Keratinocyte (primary cell): ENCODE measurements at regions not wholly inside any gene's neighbourhood (a gene's known extent, or its start where the extent isn't known, plus 50 kb on each side); places are given as distances from the start of the nearest gene placed in this dataset.

Experiments used
- DNase-seq: peaks from one replicate; pipeline ENCODE4 v3.0.0-alpha.2; 2011; ENCODE audit warnings: low read depth, missing footprints, low spot score
- FAIRE-seq: peaks from 2 replicates; lab custom pipeline; 2011; peaks lifted over from hg19 to GRCh38; lab: Jason Lieb, UNC
- H2AFZ ChIP-seq: 2 replicates; pipeline ENCODE4 v1.6.0; 2012; ENCODE audit warnings: low read length, control low read depth, inconsistent platforms; ENCODE audit not compliant: control insufficient read depth
- H3K27ac ChIP-seq: 2 replicates; pipeline ENCODE4 v1.5.1; 2011; ENCODE audit warnings: low read length; ENCODE audit not compliant: control insufficient read depth, insufficient read depth
- H3K27me3 ChIP-seq: 3 replicates; pipeline ENCODE4 v1.6.0; 2011; ENCODE audit warnings: low read length; ENCODE audit not compliant: control insufficient read depth, insufficient read depth; ENCODE audit errors: extremely low read depth
- H3K36me3 ChIP-seq, 2 experiments: 2 replicates in 1 of 2; 3 replicates in 1 of 2; pipeline ENCODE4 v1.5.1; 2011; ENCODE audit warnings: low read length in 2 of 2, mild to moderate bottlenecking in 1 of 2; ENCODE audit not compliant: control insufficient read depth in 2 of 2, insufficient read depth in 2 of 2; ENCODE audit errors: extremely low read depth in 1 of 2
- H3K4me1 ChIP-seq: 3 replicates; pipeline ENCODE4 v1.5.1; 2011; ENCODE audit warnings: low read length; ENCODE audit not compliant: control insufficient read depth, insufficient read depth; ENCODE audit errors: extremely low read depth
- H3K4me2 ChIP-seq: 3 replicates; pipeline ENCODE4 v1.6.0; 2011; ENCODE audit warnings: low read depth, low read length; ENCODE audit not compliant: control insufficient read depth, insufficient read depth; ENCODE audit errors: extremely low read depth
- H3K4me3 ChIP-seq, 3 experiments: fragments of 200-600 bp in 1 of 3; sonication (generic) in 1 of 3; 2 replicates in 2 of 3; 3 replicates in 1 of 3; pipeline ENCODE4 v1.5.1; 2011 to 2016; ENCODE audit warnings: low read length in 3 of 3, mild to moderate bottlenecking in 3 of 3, control low read depth in 2 of 3, inconsistent platforms in 1 of 3, low read depth in 1 of 3, mixed read lengths in 1 of 3, mixed run types in 1 of 3, moderate library complexity in 1 of 3; ENCODE audit not compliant: control insufficient read depth in 2 of 3, insufficient read depth in 2 of 3; ENCODE audit errors: extremely low read depth in 1 of 3
- H3K79me2 ChIP-seq: 2 replicates; pipeline ENCODE4 v1.6.0; 2012; ENCODE audit warnings: low read length; ENCODE audit not compliant: control insufficient read depth, insufficient read depth
- H3K9ac ChIP-seq: 3 replicates; pipeline ENCODE4 v1.6.0; 2011; ENCODE audit warnings: low read length; ENCODE audit not compliant: control insufficient read depth, insufficient read depth; ENCODE audit errors: extremely low read depth
- H3K9me1 ChIP-seq: 3 replicates; pipeline ENCODE4 v1.6.0; 2011; ENCODE audit warnings: low read length; ENCODE audit not compliant: control insufficient read depth, insufficient read depth; ENCODE audit errors: extremely low read depth
- H3K9me3 ChIP-seq: 2 replicates; pipeline ENCODE4 v1.5.1; 2012; ENCODE audit warnings: low read depth, low read length; ENCODE audit not compliant: control insufficient read depth
- H4K20me1 ChIP-seq: 3 replicates; pipeline ENCODE4 v1.6.0; 2011; ENCODE audit warnings: low read length; ENCODE audit not compliant: control insufficient read depth, insufficient read depth; ENCODE audit errors: extremely low read depth
- EZH2 ChIP-seq: IDR thresholded peaks from one replicate; pipeline ENCODE4 v1.6.1; 2012; ENCODE audit warnings: inconsistent platforms, mild to moderate bottlenecking, low read length, moderate library complexity
- dilution Hi-C: fragments of 300-500 bp; cut with MboI; formaldehyde crosslinking; loops from one replicate; pipeline ENCODE4 v1.7.0; 2020; ENCODE audit warnings: low sequenced_read_pairs; ENCODE audit not compliant: extremely low pct_ligation_motif_present
- TF ChIP-seq, protein P1 (sequence below), 3 experiments: IDR thresholded peaks in 1 of 3; conservative IDR thresholded peaks in 1 of 3; optimal IDR thresholded peaks in 1 of 3; 2 replicates in 2 of 3; 3 replicates in 1 of 3; pipeline versions ENCODE3 to v1.5.1; 2011; ENCODE audit warnings: low read length in 3 of 3, mild to moderate bottlenecking in 3 of 3, moderate library complexity in 2 of 3, control low read depth in 1 of 3, inconsistent platforms in 1 of 3; ENCODE audit not compliant: insufficient read depth in 2 of 3; ENCODE audit errors: extremely low read depth in 1 of 3

DNA sequence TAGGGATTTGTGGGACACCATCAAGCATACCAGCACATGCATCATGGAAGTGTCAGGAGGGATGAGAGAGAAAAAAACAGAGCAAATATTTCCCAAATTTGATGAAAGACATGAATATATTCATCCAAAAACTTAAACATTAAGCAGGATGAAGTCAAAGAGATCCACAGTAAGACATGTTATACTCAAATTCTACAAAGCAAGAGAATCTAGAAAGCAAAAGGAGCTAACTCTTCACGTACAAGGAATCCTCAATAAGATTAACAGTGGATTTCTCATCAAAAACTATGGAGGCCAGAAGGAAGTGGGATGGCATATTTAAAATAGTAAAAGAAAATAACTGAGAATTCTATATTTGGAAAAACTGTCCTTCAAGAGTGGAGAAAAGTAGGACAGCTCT is 374.8 kb downstream of the ZFHX3 start:
- Histone ChIP-seq H3K9me1 (no peaks in the 10 kb centered on the region), H2AFZ (no peak overlapping the region), H3K27me3 (no peaks in the 10 kb centered on the region), H3K4me1 (no peaks in the 10 kb centered on the region), H3K79me2 (no peaks in the 10 kb centered on the region), H3K36me3 (no peaks in the 10 kb centered on the region), H3K4me2 (no peak overlapping the region), H4K20me1 (no peaks in the 10 kb centered on the region), H3K9me3 (no peaks in the 10 kb centered on the region), H3K4me3 (no peak overlapping the region), H3K9ac (no peak overlapping the region), H3K27ac (no peak overlapping the region)
- DNase-seq (no peak), FAIRE-seq (no peak)
- TF ChIP-seq, protein P1, sequence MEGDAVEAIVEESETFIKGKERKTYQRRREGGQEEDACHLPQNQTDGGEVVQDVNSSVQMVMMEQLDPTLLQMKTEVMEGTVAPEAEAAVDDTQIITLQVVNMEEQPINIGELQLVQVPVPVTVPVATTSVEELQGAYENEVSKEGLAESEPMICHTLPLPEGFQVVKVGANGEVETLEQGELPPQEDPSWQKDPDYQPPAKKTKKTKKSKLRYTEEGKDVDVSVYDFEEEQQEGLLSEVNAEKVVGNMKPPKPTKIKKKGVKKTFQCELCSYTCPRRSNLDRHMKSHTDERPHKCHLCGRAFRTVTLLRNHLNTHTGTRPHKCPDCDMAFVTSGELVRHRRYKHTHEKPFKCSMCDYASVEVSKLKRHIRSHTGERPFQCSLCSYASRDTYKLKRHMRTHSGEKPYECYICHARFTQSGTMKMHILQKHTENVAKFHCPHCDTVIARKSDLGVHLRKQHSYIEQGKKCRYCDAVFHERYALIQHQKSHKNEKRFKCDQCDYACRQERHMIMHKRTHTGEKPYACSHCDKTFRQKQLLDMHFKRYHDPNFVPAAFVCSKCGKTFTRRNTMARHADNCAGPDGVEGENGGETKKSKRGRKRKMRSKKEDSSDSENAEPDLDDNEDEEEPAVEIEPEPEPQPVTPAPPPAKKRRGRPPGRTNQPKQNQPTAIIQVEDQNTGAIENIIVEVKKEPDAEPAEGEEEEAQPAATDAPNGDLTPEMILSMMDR (optimal IDR thresholded peaks at IDR 0.05 in 1 of 3, IDR thresholded peaks at IDR 0.05 in 1 of 3, conservative IDR thresholded peaks at IDR 0.05 in 1 of 3; ENCODE audit: extremely low read depth in 1 of 3, insufficient read depth in 2 of 3, low read length in 3 of 3), result no peak
- no peak for TF ChIP-seq EZH2
- dilution Hi-C loops, result no loop called here

DNA sequence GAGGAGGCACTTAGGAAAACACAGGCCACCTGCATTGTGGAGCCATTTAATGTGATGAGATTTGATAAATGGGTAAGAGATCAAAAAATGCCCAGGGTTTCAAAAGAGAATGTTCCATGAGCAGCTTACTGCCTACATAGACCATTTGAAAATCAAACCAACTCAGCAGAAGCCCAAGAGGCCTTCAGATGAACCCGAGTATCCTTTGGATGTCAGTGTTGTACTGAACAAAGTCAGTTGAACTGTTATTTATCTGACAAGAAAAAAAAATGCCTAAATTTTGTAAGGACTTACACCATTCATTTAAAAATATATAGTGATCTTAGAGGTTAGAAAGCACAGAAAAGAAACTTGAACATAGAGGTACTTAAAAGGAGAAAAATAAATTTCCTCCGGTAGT is 381.7 kb downstream of the ZFHX3 start:
- H3K9ac ChIP-seq, result no peak overlapping the region
- H4K20me1 ChIP-seq, result no peaks in the 10 kb centered on the region
- H3K36me3 ChIP-seq, result no peaks in the 10 kb centered on the region
- no peak overlapping the region for H3K4me3 ChIP-seq
- peaks cover 2% of the 10 kb centered on the region for H3K79me2 ChIP-seq
- no peaks in the 10 kb centered on the region for H3K9me1 ChIP-seq
- dilution Hi-C loops, result no loop called here
- no peaks in the 10 kb centered on the region for H3K9me3 ChIP-seq
- no peak overlapping the region for H3K27ac ChIP-seq
- H3K4me1 ChIP-seq, result peaks cover 10% of the 10 kb centered on the region
- no peak overlapping the region for H2AFZ ChIP-seq
- H3K4me2 ChIP-seq, result no peak overlapping the region
- FAIRE-seq (no peak), DNase-seq (no peak)
- TF ChIP-seq EZH2, result no peak
- TF ChIP-seq, protein P1 (optimal IDR thresholded peaks at IDR 0.05 in 1 of 3, IDR thresholded peaks at IDR 0.05 in 1 of 3, conservative IDR thresholded peaks at IDR 0.05 in 1 of 3; ENCODE audit: extremely low read depth in 1 of 3, insufficient read depth in 2 of 3, low read length in 3 of 3), result no peak
- no peaks in the 10 kb centered on the region for H3K27me3 ChIP-seq
